ENCODE measurements at regions not wholly inside any gene's neighbourhood (a gene's known extent, or its start where the extent isn't known, plus 50 kb on each side); places are given as distances from the start of the nearest gene placed in this dataset.

DNA sequence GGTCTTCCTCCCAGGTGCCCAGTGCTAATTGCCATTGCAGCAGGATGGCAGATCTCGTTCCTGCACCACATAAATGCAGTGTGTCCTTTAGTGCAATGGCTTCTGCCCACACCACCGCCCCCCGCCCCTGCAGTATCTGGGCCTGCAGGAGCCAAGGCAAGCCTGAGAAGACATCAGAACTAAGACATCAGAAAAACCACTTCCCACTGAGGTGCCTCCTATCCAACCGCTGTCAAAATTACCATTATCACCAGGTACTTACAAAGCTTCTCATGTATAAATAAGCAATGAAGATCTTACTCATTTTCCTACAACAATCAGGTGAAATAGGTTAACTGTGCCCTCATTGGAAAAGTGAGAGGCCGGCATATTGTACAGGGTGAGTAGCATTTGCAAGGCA, 228.8 kb downstream of the FBXO15 start:
- no peak for DNase-seq

DNA sequence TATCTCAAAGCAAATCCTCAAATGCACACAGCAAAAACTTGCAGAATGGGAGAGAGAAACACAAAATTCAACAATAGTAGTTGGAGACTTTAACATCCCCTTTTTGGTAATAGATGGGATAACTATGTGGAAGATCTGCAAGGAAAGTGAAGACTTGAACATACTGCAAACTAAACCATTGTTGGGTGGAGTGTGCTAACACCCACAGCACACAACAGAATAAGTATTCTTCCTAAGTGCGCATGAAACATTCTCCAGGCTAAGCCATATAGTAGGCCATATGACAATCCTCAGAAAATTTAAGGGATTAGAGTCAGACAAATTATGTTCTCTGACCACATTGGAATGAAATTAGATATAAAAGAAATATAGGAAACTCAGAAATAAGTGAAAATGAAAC, 230.6 kb downstream of the FBXO15 start:
- DNase-seq, result no peak

DNA sequence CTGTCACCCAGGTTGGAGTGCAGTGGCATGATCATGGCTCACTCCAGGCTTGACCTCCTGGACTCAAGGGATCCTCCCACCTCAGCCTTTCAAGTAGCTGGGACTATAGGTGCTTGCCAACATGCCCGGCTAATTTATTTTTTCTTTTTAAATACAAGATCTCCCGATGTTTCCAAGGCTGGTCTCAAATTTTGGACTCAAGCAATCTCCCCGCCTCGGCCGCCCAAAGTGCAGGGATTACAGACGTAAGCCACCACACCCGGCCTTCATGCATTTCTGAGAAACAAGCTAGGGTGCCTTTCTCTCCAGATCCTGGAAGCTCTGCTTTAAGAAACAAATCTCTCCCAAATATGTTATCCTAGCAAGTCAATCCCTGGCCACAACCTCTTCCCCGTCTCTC, 234.1 kb downstream of the FBXO15 start:
- no peak for DNase-seq

DNA sequence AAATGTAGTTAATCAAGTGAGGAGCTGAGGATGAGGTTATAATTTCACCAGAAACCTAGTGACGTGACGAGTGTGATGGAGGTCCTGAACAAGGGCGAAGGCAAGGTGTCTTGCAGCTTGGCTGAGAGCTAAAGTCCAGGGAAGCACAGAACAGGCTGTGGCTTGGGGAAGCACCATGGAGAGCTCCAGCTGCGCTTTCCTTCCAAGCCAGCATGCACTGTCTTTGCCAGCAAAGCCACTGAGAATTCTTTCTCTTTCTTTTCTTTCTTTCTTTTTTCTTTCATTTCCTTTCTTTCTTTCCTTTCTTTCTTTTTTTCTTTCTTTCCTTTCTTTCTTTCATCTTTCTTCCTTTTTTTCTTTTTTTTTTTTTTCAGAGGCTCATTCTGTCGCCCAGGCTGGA, 239.3 kb downstream of the FBXO15 start:
- DNase-seq, result peak; percentile 37

DNA sequence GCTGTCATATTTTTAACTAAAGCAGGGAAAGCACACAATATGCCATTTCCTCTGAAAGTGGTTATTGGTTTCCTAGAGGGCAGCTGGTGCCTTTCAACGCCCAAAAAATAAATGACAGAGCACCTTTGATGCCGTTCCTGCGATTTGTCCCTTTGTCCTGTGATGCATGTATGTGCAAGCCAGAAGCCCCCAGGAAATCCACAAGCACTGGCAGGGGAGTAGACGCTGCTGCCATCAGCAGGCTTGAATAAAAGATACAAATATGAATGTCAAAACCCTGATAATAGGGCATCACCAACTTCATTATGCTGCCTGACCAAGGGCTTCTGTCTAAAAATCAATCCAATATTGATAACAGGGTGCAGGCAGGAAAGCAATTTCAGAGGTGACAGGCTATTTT, 246.1 kb downstream of the FBXO15 start:
- DNase-seq, result no peak

DNA sequence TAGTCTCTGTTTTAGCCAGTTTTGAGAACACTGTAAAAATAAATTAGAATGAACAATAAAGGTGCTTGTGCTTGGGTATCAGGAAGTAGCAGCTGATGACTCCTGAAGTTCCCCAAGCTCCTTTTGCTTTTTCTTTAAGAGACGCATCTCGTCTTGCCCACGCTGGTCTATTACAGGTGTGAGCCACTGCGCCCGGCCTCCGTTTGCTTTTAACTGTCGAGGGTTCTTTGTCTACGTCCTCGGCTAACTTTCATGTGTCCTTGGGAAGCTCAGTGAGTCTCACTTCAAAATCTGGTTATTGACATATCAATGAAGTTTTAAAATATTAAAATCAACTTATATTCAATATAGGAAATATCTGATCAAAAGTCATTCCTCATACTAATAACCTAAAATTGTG, 246.5 kb downstream of the FBXO15 start:
- DNase-seq, result no peak

DNA sequence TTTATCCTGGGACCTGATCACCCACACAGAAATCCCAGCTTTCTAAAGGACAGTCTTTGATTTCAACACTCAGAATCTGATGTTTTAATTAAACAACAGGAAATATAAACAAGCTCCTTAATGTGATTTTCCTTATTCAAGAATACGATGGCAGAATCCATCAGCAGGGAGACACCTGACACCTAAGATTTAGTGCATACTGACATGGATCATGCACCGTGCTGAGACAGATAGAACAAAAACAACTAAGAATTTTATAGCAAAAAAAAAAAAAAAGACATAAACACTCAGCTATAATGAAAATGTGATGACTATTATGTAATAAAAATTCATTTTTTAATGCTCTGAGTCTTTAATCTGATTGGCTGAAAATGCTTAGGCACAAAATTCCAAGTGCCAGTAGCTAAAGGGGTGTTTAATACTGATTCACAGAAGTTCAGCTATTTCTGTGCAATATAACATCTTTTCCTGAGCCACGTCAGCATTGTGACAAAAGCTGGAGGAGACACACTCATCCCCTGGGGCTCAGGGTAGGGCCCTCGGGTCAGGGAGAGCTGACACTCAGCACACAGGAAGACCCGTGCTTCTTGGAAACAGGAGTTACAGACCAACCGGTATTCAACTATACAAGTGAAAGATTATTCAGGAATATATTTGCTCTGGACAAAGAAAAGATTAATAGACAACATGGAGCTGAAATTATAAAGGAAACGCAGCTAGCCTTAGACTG, 247.4 kb downstream of the FBXO15 start:
- no peak for DNase-seq

DNA sequence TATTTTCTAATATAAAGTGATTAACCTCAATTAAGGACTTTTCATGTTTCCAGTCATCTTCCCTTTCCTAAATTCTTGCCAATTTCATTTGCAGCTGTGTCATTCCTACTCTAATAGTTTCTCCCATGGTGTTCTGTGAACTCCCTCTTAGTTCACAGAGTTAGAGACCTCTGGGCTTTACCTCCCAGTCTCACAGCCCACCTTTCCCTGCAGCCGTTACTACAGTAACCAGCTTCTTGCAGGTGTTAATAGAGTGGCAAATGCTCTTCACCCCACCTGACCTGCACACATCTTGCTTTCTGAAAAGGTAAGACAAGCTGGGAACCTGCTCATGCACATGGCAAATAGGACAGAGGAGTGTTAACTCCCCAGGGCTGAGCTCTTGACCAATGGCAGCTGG, 250.1 kb downstream of the FBXO15 start:
- DNase-seq, result no peak

DNA sequence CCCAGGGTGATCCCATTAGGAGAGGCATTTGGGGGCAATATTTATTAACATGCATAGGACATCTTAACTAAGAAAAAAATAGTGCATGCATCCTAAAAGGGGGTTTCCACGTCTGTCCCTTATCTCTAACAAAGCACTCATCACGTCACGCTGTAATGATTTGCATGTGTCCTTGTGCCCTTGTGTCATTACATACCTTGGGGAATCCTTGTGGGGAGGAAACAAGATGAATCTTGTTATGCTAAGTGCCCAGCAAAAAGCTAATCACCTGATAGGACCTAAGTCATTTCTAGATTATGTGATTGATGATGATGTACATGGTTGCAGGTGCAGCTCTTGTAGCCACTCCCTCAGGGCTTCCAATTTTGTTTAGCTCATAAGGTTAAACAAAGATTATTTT, 250.9 kb downstream of the FBXO15 start:
- DNase-seq, result no peak

DNA sequence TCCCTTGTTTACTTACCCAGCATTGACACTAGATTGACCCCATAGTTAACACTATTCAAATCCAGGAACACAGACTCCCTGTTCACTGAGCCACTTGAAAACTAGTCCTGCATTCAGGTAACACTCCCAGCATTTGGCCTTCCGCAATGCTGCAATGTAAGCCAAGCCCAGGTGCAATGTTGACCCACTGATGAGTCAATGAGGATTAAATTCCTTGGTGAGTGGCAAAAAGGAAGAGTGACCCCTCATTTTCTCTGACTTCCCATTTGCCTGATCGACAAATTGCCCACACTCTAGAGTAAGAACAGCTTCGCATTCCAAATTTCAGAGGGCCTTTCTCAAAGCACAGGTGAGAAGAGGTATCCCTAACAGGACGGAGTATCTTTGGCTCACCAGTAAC, 251.9 kb downstream of the FBXO15 start:
- DNase-seq, result no peak

DNA sequence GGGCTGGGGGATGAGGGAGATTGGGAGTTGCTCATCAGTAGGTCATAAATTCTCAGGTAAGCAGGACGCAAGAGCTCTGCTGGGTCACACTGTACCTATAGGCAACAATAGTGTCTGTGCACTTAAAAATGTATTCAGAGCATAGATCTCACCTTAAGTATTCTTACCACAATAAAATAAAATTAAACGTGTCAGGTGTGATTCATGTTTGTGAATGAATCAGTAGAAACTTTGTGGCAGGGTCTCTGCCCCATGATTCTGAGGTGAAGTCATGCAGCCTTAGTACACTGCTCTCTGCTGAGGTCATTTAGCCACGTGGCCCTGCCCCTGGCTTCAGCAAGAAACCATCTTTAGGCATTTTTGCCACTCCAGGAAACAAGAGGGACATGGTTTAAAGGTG, 253.8 kb downstream of the FBXO15 start:
- no peak for DNase-seq

DNA sequence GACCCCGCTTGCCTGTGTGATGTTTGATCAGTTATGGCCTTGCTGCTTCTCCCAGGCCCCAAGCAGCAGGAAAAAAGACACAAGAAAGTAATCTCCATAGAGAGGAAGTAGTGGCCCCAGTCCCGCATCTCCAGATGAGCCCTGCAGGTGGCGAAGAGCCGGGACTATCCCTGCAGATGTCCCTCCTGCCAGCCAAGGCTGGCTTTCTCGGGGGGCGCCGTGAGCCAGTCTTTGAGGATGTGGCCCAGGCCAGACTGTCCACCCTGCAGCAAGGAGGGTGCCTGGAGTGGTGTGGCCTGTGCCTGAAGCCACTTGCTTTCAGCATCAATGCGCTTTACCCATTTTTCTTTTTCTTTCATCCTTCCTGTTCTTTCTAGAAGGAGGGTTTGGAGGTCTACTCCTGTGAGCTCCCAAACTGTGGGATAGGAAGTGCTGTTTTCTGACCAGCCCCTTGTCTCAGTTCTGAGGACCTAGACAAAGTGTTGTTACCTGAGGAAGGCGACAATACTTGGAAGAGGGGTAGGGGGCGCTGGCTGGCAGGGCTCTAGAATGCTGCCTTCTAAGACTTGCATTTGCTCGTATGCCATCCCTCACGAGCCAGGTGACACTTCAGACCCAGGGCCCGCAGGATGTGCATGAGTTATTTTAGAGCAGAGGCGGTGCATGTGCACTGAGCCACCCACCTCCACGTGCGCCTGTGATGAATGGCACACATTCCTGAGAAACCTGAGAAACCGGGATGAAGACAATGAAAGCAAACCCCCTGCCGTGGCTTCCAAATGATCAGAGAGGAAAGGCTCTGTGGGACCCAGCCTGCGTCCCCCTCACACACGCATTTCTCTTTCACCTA, 255.8 kb downstream of the FBXO15 start:
- no peak for DNase-seq

DNA sequence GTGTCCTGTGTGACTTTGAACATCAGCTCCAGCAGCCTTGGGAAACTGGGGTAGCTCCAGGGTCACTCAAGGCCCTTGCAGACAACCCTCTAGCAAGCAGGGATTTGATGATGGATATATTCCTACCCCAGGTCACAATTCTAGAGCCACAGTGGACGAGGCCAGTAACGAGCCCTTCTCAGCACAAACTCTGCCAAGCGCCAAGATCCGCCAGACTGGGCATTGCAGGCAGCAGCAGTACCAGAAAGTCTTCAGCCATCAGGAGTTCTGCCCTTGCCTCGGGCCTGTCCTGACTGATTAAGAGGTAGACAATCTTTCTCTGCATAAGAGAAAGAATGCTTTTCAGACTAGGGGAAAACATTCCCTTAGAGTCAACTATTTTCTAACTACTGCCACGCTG, 259.1 kb downstream of the FBXO15 start:
- no peak for DNase-seq

DNA sequence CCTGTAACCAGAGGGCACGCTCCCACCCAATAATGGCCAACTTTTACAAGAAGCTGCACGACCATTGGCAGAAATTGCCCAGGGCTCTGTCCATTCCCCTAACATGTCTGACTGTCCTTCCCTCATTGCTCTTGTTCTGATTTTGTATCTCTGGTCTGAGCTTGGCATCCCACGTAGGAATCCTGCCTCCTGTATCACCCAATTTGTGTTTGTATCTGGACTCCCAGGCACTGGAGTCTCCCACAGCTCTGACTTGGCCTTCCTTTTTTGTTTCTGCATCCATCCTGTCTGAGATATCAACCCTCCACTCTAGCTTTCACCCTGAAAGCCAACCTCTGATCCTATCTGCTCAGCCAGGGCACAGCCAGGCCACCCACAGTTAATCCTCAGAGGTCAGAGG, 259.8 kb downstream of the FBXO15 start:
- no peak for DNase-seq

DNA sequence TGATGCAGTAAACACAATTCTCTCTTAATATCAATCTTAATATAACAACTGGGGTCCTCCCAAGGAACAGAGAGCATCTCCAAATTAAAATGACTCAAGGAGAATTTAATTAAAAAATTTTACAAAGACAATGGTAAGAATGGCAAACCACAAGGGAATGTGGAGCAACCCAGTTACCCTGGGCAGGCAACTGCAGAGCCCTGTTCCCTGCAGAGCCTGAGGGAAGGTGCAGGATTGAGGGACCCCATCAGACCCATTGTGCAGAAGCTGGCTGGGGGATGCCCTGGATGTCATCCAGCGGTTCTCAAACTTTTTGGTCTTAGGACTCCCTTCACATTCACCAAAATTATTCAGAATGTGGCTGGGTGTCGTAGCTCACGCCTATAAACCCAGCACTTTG, 262.8 kb downstream of the FBXO15 start:
- no peak for DNase-seq

DNA sequence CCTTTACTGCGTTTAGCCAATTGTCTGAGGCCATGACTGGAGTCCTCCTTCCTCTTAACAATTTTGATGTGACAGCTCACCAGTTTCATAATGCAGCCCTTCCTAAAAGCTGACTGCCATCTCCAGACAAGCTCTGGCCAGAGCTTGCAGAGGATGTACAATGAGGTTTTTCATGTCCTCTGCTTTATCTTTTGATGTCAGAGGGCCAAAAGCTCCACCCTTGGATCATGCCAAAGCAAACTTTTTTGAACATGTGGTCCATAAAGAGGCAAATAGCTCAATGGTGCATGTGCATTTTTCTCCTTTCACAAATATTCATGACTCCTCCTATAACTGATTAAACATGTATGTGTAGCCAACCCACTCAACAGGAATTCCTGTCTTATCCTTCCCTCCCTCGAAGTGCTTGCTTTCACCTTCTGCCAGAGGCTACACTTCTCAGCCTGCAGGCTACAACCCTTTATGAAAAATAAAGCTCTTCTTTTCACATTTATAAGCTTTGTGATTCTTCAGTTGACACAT, 266.2 kb downstream of the FBXO15 start:
- no peak for DNase-seq

DNA sequence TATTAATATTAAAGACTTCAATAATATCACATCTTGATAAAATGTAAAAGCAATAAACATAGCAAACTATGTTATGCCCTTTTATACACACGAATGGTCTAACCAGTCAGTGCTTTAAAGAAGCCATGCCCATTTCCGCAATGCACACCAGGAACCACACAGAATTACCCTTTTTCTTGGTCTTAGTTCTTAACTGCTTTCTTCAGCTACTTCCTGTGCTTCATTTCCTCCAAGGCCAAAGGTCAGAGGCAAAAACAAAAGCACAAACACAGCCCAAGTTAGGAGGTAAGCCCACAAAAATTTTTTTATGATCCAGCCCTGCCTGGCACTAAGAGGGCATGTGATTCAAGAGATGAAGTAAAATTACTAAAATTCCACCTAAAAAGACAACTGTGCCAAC, 267.2 kb downstream of the FBXO15 start:
- DNase-seq, result no peak

DNA sequence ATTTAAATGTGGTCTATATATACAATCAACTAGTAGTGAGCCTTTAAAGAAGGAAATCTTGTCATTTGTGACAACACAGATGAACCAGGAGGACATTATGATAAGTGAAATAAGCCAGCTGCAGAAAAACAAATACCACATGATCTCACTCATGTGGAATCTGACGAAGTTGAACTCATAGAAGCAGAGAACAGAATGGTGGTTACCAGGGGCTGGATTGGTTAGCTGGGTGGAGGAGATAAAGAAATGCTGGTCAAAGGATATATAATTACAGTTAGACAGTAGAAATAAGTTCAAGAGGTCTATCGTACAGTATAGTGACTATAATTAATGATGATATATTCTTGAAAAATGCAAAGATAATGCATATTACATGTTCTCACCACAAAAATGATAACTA, 267.9 kb downstream of the FBXO15 start:
- no peak for DNase-seq

DNA sequence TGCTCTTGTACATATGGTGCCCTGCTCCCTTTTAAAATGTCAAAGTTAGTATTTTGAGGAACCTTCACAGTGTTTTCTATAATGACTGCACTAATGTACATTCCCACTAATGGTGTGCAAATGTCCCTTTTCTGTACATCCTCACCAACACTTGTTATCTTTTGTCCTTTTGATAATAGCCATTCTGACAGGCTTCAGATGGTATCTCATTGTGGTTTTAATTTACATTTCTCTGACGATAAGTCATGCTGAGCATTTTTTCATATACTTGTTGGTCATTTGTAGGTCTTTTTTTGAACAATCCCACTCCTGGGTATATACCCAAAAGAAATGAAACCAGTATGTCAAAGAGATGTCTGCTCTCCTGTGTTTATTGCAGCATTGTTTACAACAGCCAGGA, 268.3 kb downstream of the FBXO15 start:
- DNase-seq, result no peak

DNA sequence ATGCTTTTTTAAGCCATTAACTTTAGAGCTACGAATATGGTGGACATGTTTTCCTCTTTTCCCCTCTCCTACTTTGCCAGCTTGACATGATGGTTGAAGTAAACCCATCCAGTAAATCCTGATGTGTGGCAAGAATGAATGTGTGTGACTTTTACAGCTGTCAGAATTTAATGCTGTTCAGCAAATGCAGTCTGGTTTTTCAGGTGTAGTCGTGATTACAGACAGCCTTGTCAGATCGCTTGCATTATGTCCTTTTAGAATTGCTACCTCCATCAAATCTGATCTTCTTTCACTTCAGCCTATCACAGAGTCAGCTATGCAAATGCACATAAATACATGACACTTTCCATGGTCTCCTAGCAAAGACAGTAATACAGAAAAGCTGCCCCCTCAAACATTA, 278.5 kb downstream of the FBXO15 start:
- no peak for DNase-seq

DNA sequence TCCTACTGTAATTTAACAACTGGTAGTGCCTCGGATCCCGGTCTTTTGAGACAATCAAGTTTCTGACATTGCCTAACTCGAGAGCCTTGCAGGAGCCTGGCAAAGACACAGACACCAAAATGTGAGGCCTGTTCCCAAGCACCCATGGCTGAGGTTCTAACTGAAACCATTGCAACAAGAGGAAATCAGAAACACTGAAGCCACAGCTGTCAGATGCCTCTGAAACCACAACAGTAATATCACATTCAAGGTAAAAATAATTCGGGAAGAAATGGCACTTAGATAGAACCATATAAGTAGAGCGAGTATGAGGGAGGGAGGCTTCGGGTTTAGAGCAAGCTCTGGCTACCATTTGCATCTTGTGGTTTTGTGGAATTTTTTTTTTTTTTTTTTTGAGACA, 285.9 kb downstream of the FBXO15 start:
- no peak for DNase-seq

DNA sequence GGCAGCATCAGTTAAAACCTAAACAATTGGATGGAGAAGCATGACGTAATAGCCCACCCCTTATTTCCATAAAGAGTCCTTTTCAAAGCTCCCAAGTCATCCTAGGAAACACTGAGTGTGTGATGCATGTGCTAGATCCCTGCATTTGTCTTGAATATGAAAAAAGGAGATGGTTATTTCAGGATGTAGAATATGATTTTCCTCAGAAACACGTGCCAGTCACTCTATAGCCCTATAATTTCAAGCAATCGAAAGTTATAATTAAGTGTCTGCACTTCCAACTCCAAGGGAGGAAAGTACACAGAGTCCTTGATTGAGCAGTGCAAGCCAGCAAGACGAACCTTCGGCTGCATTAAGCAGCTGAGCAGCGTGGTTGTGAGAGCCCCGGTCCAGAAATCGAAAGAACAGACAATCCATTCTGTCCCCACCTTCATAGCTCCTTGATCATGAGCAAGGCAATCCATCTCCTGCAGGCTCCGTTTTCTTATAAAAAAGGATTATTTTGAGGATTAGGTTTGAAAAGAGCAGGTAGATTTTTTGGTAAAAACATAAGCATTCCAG, 287.7 kb downstream of the FBXO15 start:
- DNase-seq, result no peak

DNA sequence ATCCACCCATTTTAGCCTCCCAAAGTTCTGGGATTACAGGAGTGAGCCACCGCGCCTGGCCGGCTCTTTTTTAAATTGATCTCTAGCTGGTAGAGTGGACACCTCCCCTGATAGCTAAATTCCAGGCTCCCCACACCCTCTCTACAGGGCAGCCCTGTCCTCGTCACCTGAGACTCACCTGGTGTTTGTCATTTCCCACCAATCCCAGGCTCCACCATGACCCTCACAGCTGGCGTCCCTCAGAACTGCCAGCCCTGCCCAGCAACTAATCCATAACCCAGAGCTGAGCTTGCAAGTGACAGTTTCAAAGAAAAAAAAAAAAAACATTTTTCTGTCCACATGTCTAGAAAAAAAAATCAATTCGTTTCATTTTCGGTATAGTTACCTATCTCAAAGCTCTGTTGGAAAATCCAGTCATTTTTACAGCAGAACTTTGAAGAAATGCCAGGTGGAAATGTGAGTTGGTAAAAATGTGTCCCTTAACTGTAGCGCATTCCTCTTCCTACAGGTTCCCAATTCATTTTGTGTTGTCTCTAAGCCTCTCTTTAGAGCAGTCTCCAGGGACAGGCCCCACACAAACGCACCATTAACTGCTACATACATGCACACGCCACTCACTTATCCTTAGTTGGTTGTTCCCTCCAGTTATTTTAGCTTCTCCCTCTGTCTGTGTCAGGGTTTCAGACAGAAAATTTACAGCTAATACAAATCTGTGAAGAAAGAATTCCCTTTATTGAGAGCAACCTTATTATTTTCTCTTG, 294.7 kb downstream of the FBXO15 start:
- DNase-seq, result no peak
